SK-N-DZ (cell line): ENCODE measurements at regions not wholly inside any gene's neighbourhood (a gene's known extent, or its start where the extent isn't known, plus 50 kb on each side); places are given as distances from the start of the nearest gene placed in this dataset.

Experiments used
- DNase-seq: peaks from one replicate; pipeline ENCODE4 v3.0.0-alpha.2; 2015; ENCODE audit warnings: low spot score

DNA sequence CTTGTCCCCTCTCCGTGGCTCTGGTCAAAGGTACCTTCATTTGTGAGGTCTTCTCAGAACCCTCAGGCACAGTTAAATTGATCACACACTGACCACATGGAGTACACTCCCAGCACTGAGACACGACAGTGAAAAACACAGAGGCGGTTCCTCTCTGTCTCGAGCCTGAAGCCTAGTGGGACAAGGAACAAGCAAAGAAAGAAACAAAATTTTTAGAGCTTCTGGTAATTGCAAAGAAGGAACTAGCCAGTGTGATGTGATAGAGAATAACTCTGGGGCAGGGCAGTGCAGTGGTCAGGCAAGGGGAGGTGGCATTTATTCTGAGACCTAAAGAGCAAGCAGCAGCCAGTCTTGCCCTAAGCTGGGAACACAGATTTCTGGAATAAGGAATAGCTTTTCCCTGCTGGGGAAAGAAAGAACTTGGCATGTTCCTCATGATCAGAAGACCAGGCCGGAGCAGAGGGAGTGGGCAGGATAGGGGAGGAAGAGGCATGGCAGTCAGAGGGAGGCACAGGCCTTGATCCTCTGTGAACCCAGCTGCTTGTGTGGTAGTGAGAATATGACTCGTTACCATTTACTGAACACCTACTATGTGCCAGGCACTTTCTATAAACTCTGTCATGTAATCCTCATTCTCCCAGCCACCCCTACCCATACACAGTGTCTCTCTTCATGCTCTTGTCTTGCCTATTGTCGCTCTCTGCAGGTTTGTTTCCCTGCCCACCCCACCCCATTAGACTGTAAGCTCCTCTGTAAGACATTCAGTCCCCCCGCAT is 262.3 kb upstream of the HES1 start:
- DNase-seq = no peak

DNA sequence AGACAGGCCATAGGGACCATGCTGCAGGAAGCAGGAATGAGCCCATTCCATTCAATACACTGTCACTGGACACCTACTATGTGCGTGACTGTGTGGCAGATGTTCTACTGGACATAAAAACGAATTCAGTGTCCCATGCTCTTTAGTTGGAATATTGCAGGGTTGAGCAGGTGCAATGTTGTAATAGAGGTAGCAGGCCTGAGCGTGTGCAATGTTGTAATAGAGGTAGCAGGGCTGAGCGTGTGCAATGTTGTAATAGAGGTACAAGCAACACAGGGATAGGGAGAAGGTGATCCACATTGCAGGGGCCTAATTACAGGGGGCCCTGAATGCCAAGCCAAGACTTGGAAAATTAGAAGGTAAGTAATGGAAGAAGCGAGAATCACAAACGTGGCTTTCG is 261.4 kb upstream of the HES1 start:
- no peak for DNase-seq

GRCh38 chr3:193874997-193875593 is 260.9 kb upstream of the HES1 start:
- no peak for DNase-seq

DNA sequence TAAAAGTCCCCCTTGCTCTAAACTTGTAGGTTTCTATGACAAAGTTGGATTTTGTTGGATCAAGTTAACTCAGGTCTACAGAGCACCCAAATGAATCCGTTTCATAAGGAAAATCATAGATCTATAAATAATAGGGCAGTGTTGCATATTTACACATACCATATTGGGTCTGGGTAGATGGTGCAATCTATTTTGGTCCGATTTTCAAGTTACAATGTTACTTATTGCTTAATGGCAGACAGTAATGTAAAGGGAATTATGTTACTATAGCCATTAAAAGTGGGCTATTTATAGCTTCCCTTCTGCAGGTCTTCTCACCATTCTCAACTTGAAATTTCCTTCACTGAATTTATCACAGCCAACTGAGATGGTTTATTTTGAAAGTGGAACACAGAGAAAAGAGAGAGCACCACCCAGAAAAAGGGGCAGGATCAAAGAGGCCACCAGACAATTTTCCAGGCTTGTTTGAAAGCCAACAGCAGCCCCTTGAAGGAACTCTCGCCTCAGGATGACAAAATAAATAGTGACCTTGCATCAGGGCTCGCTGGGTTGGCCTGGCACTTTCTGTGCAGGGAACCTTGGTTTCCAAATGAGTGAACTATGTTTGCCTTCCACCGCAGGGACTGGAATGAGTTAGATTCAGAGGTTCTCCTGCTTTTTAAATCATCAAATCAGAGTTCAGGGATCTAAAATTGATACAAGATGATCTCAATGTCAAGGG is 260.2 kb upstream of the HES1 start:
- no peak for DNase-seq

- no peak for DNase-seq
Observed at GRCh38 chr3:193879099-193879863, 256.7 kb upstream of the HES1 start.

DNA sequence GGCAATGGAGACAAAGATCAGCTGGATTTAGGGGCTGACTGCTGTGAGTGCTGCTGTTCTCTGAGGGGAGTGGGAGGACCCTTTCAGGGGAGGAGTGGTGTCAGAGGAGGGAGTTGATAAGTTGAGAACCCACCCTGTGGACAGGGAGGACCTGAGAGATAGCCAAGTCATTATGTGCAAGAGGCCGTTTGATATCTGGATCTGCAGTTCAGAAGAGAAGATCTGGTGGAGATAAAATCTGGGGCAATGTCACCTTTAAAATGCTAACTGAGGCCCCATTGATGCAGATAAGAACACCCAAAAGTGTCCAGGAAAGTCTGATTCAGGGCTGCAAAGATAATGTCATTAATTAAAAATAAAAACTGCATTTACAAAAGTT is 256.1 kb upstream of the HES1 start:
- no peak for DNase-seq

DNA sequence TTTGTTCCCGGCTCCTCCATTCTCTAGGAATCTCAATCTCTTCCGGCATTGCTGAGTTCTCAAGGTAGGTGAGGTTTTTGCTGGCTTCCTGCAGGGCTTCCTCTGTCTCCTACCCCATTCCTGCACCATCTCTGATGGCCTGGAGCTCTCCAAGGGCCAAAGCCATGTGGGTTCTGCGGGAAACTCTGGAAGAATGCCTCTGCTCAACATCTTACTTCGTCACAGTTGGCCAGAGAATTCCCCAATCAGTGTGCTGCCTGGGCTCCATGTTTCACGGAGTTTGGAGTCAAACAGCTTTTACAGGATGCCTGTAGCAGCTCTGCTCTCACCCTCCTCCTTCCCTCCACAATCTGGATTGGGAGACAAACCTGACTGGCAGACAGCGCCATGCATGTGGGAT is 253.9 kb upstream of the HES1 start:
- DNase-seq = no peak

GRCh38 chr3:193883551-193883950 is 252.4 kb upstream of the HES1 start:
- DNase-seq = no peak

- DNase-seq = no peak
Observed at GRCh38 chr3:193884027-193884426, 251.9 kb upstream of the HES1 start.

GRCh38 chr3:193884652-193885051 is 251.3 kb upstream of the HES1 start:
- DNase-seq = no peak

GRCh38 chr3:193885832-193886231 is 250.1 kb upstream of the HES1 start:
- DNase-seq = no peak

GRCh38 chr3:193890016-193890897 is 245.7 kb upstream of the HES1 start:
- no peak for DNase-seq

GRCh38 chr3:193894121-193894863 is 241.7 kb upstream of the HES1 start:
- no peak for DNase-seq

GRCh38 chr3:193895409-193895808 is 240.5 kb upstream of the HES1 start:
- DNase-seq = no peak

DNA sequence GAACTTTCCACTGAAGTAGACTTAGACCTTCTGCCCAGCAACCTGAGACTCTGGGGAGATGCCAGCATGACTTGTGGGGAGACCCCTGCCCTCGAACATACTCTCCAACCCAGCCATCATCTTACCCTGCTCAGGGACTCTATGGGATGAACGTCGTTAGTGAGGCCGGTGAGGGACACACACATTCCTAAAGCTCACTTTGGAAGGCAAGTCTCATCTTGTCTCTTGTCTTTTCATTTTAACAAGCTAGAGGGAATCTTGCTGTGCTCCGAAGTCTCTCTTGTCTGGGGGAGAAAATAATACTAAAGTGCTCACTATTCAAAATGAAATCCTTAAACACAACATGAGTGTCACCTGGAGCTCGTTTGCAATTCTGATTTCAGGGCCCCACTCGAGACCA is 239.5 kb upstream of the HES1 start:
- no peak for DNase-seq

GRCh38 chr3:193897288-193897687 is 238.7 kb upstream of the HES1 start:
- peak; percentile 59 for DNase-seq

GRCh38 chr3:193897731-193898180 is 238.2 kb upstream of the HES1 start:
- DNase-seq = peak; percentile 21

DNA sequence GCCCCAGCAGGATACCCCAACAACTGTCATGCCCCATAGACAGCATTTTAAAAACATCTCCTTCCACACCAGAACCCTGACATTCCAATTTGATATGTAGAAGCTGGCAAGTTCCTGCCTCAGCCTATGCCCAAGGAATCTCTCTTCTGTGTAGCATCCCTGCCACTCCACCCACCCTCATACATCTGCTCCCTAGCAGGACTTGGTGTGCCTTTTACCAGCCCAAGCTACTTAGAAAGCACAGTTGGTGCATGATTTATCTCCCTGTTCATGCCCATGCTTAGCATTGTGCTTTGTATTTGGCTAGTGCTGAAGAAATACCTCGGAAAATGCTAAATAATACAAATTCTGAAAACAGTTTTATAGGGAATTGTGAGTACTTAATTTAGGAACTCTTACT is 236.9 kb upstream of the HES1 start:
- DNase-seq = no peak

DNA sequence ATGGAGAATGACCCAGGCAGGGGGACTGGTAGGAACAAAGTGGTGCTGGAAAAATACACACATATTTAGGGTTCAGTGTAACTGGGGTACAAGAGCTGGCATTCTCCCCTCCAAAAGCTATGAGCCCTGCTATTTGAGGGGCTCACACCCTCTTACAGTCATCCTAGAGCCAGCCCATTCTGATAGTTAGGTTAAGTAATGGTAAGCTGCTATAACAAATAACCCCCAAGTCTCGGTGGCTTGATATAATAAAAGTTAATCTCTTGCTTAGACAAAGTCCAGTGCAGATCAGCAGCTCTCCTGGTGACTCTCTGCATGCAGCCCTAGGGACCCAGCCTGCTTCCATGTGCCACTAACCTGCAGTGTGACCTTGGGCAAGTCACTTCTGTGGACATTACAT is 234.9 kb upstream of the HES1 start:
- DNase-seq = no peak
